DOHH2 (cell line): ENCODE measurements at regions not wholly inside any gene's neighbourhood (a gene's known extent, or its start where the extent isn't known, plus 50 kb on each side); places are given as distances from the start of the nearest gene placed in this dataset.

Source experiments
- H3F3A ChIP-seq: fragments of 200-600 bp; sonication (generic), shearing (Covaris generic); 2 replicates; pipeline ENCODE4 v1.6.0; 2016; ENCODE audit warnings: antibody characterized with exemption, mild to moderate bottlenecking; ENCODE audit not compliant: control insufficient read depth, insufficient read depth
- H3K27ac ChIP-seq: fragments of 200-600 bp; sonication (generic); 2 replicates; pipeline ENCODE4 v1.5.1; 2014; ENCODE audit warnings: low read depth, mild to moderate bottlenecking, low read length, moderate library complexity
- H3K27me3 ChIP-seq: fragments of 200-600 bp; sonication (generic); 2 replicates; pipeline ENCODE4 v1.6.1; 2014; ENCODE audit warnings: mild to moderate bottlenecking, low read length, mixed read lengths; ENCODE audit not compliant: control insufficient read depth
- H3K36me3 ChIP-seq: fragments of 200-600 bp; sonication (generic); 2 replicates; pipeline ENCODE4 v1.6.1; 2014; ENCODE audit warnings: mild to moderate bottlenecking, low read length, moderate library complexity, mixed read lengths; ENCODE audit not compliant: control insufficient read depth
- H3K4me1 ChIP-seq: fragments of 200-600 bp; sonication (generic); 2 replicates; pipeline ENCODE4 v1.6.1; 2014; ENCODE audit warnings: mild to moderate bottlenecking, low read length, mixed read lengths; ENCODE audit not compliant: control insufficient read depth
- H3K4me2 ChIP-seq: fragments of 200-600 bp; sonication (generic); 2 replicates; pipeline ENCODE4 v1.6.0; 2014; ENCODE audit warnings: mild to moderate bottlenecking, low read length, moderate library complexity
- H3K4me3 ChIP-seq: fragments of 200-600 bp; sonication (generic); 2 replicates; pipeline ENCODE4 v1.5.1; 2014; ENCODE audit warnings: mild to moderate bottlenecking, low read length, mixed read lengths
- H3K79me2 ChIP-seq: fragments of 200-600 bp; sonication (generic); 2 replicates; pipeline ENCODE4 v1.6.1; 2014; ENCODE audit warnings: mild to moderate bottlenecking, low read length, mixed read lengths; ENCODE audit not compliant: control insufficient read depth
- H3K9me2 ChIP-seq: fragments of 200-600 bp; sonication (generic); replicated peaks from 2 replicates; pipeline ENCODE4 v1.6.1; 2014; ENCODE audit warnings: mild to moderate bottlenecking, low read length, mixed read lengths; ENCODE audit not compliant: control insufficient read depth
- H3K9me3 ChIP-seq: fragments of 200-600 bp; sonication (generic); 2 replicates; pipeline ENCODE4 v1.6.1; 2014; ENCODE audit warnings: antibody characterized with exemption, low read length, mixed read lengths; ENCODE audit not compliant: control insufficient read depth, insufficient read depth
- H4K20me1 ChIP-seq: fragments of 200-600 bp; sonication (generic); 2 replicates; pipeline ENCODE4 v1.6.0; 2014; ENCODE audit warnings: low read depth, mild to moderate bottlenecking, antibody characterized with exemption, low read length, moderate library complexity; ENCODE audit not compliant: control insufficient read depth, insufficient read depth
- EZH2phosphoT487 ChIP-seq: fragments of 200-600 bp; sonication (generic); IDR thresholded peaks from 2 replicates; pipeline ENCODE4 v1.6.1; 2017; ENCODE audit warnings: borderline replicate concordance, mild to moderate bottlenecking, antibody characterized with exemption, low read length, moderate library complexity, mixed read lengths
- TF ChIP-seq, protein P1 (sequence below): fragments of 200-600 bp; sonication (generic); IDR thresholded peaks from one replicate; pipeline ENCODE4 v1.5.1; 2014; ENCODE audit warnings: antibody characterized with exemption, mild to moderate bottlenecking, low read depth, low read length; ENCODE audit not compliant: poor library complexity, severe bottlenecking

- TF ChIP-seq EZH2phosphoT487, result no peak
- TF ChIP-seq, protein P1, sequence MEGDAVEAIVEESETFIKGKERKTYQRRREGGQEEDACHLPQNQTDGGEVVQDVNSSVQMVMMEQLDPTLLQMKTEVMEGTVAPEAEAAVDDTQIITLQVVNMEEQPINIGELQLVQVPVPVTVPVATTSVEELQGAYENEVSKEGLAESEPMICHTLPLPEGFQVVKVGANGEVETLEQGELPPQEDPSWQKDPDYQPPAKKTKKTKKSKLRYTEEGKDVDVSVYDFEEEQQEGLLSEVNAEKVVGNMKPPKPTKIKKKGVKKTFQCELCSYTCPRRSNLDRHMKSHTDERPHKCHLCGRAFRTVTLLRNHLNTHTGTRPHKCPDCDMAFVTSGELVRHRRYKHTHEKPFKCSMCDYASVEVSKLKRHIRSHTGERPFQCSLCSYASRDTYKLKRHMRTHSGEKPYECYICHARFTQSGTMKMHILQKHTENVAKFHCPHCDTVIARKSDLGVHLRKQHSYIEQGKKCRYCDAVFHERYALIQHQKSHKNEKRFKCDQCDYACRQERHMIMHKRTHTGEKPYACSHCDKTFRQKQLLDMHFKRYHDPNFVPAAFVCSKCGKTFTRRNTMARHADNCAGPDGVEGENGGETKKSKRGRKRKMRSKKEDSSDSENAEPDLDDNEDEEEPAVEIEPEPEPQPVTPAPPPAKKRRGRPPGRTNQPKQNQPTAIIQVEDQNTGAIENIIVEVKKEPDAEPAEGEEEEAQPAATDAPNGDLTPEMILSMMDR, result no peak
- Histone ChIP-seq H3K4me3 (no peak overlapping the region), H3K4me1 (no peaks in the 10 kb centered on the region), H3K79me2 (no peaks in the 10 kb centered on the region), H3K27me3 (no peaks in the 10 kb centered on the region), H3K9me3 (no peaks in the 10 kb centered on the region), H3F3A (no peaks in the 10 kb centered on the region), H3K4me2 (no peak overlapping the region), H3K27ac (no peak overlapping the region), H3K9me2 (no peaks in the 10 kb centered on the region), H3K36me3 (no peaks in the 10 kb centered on the region), H4K20me1 (no peaks in the 10 kb centered on the region)
Observed at GRCh38 chr14:40494483-40494882, 1062.2 kb upstream of the FBXO33 start.

DNA sequence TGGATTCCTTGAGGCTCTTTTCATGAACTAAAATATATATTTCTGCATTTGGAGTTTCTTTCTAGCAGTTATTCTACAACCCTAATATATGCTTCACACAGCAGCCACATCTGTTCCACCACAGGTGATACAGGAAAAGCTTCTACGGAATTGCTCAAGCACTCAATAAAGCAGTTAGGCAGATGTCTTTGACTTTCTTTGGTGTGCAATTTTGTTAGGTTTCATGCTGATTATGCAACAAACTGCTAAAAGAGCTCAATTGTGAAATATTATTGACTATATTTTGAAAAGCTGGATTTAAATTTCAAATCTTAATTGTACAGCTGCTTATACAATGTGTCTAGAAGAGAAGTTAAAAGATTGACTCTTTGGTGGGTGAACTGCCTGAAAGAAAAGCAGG lies 1055.6 kb upstream of the FBXO33 start:
- Histone ChIP-seq H3K9me3 (no peaks in the 10 kb centered on the region), H3K4me2 (no peak overlapping the region), H3K4me3 (no peak overlapping the region), H3K27me3 (no peaks in the 10 kb centered on the region), H3K27ac (no peak overlapping the region), H3K36me3 (no peaks in the 10 kb centered on the region), H3K9me2 (no peaks in the 10 kb centered on the region), H4K20me1 (no peaks in the 10 kb centered on the region), H3K4me1 (no peaks in the 10 kb centered on the region), H3F3A (no peaks in the 10 kb centered on the region), H3K79me2 (no peaks in the 10 kb centered on the region)
- TF ChIP-seq, protein P1, result no peak
- TF ChIP-seq EZH2phosphoT487, result no peak

DNA sequence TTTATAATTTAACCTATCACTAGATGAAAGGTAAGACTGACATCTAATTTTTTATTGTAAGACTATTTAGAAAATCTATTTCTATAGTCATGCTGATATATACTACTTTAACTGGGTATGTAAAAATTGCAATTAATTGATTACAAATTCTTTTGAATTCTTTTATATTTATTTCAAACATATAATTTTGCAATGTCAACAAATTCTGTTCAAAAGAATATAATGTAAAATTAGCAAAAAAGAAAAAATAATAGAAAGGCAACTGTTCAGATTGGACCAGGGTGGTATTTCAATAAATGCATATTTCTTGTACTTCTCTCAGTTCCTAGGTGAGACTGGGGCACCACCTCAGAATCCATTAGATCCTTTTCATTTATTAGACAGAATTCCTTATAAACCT lies 1053.5 kb upstream of the FBXO33 start:
- TF ChIP-seq EZH2phosphoT487, result no peak
- TF ChIP-seq, protein P1, result no peak
- no peaks in the 10 kb centered on the region for H3K4me1 ChIP-seq

GRCh38 chr14:40476005-40476404 lies 1043.8 kb upstream of the FBXO33 start:
- Histone ChIP-seq H3K27me3 (no peaks in the 10 kb centered on the region), H3K9me3 (peaks cover 14% of the 10 kb centered on the region; the same call in 1 of the 2 replicates), H3K4me3 (no peak overlapping the region), H3K4me2 (no peak overlapping the region), H3K27ac (no peak overlapping the region), H3K4me1 (no peaks in the 10 kb centered on the region), H3K79me2 (no peaks in the 10 kb centered on the region), H3F3A (no peaks in the 10 kb centered on the region), H3K36me3 (no peaks in the 10 kb centered on the region), H4K20me1 (no peaks in the 10 kb centered on the region), H3K9me2 (no peaks in the 10 kb centered on the region)
- TF ChIP-seq EZH2phosphoT487, result no peak

More for the DNA sequence above, 1053.5 kb upstream of the FBXO33 start:
- H3K79me2 ChIP-seq, result no peaks in the 10 kb centered on the region
- H3K9me2 ChIP-seq, result no peaks in the 10 kb centered on the region
- no peak overlapping the region for H3K4me2 ChIP-seq
- no peaks in the 10 kb centered on the region for H3F3A ChIP-seq
- H3K36me3 ChIP-seq, result no peaks in the 10 kb centered on the region
- no peaks in the 10 kb centered on the region for H3K9me3 ChIP-seq
- no peaks in the 10 kb centered on the region for H4K20me1 ChIP-seq
- no peak overlapping the region for H3K27ac ChIP-seq
- no peaks in the 10 kb centered on the region for H3K27me3 ChIP-seq
- H3K4me3 ChIP-seq, result no peak overlapping the region
